Limb (tissue), 2 donors: ENCODE measurements at regions not wholly inside any gene's neighbourhood (a gene's known extent, or its start where the extent isn't known, plus 50 kb on each side); places are given as distances from the start of the nearest gene placed in this dataset.
"Not testable (repeated sequence)": the region's sequence is repeated elsewhere in the genome, so short reads cannot be mapped to it uniquely, and the experiment has no call there.

Source experiments
- DNase-seq, 2 donors: peaks; one replicate each; pipeline ENCODE4 v3.0.0-alpha.2; 2016; ENCODE audit errors: extremely low spot score in 2 of 2

DNA sequence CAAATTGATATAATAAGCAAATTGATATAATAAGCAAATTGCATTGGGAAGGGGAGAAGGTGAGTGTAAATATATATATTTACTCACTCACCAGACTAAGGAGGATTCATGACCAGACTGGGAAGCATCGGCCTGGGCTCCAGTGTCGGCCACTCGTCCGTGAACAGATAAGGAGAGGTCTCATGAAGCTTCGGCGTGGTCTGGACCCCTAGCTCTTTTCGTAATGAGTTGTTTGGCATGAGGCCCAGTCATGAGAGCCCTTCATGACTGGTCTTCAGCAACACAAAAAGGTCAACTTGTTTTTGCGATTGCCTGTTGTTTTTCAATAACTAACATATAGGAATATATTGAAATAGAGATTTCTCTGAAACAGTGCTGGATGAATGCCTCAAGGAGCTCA lies 222.9 kb upstream of the KCNK2 start:
- DNase-seq: no peak

DNA sequence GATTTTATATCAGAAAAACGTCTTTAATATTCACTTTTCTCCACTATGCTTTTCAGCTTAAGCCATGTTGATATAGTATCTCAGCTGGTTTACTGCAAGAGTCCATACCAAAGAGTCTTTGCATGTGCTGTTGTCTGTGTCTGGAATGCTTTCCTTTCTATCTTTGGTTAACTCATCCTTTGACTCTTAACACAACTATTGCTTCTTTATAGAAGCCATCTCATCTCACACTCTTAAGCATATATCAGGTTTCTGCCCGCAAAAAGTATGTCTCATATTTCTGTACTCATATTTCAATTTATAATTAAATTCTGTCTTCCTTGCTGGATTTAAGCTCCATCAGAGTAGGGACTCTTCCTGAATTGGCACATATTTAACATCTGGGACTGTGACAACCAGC lies 220.9 kb upstream of the KCNK2 start:
- no peak for DNase-seq

DNA sequence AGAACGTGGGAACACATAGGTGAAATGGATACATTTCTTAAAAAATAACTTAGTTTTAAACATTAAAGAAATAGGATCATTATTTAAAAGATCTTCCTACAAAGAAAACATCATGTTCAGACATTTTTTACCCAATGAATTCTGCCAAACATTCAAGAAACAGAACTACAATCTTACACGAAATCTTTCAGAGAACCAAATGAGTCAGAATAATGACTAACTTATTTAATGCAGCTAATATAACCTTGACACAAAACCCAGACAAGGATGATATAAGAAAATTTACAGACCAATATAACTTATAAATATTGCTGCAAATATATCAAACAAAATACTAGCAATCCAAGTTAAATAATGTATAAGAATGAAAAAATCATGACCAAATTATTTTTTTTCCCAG lies 220.1 kb upstream of the KCNK2 start:
- no peak for DNase-seq

DNA sequence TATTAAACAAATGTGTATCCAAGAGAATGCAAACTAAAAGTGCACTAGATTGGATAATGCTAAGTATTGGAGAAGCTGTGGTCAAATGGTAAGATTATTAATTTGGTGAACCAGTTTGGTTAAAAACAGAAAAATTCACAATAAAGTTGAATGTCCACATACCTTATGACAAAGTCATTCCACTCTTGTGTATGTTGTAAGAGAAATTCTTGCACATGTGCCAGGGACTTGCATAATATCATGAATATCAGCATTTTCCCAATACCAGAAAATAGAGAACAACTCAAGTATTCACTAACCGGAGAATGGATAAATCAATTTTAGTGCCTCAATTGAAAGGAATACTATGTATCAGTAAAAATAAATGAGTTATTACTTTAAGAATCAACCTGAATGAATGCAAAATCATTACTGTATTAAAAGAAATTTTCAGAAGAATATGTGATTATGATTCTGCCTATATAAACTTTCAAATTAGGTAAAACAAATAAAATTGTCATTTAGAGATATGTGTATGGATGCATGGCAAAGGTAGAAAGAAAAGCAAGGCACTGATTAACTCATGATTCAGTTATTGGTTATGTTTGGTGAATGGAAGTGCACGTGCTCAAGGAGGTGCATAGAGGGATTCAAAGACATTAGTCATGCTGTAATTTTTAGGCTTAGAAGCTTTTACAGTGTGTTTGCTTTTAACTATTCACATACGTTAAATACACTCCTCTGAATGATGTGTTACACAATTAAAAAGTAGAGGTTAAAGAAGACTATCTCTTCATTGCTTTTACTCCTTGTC lies 217.4 kb upstream of the KCNK2 start:
- no peak for DNase-seq

DNA sequence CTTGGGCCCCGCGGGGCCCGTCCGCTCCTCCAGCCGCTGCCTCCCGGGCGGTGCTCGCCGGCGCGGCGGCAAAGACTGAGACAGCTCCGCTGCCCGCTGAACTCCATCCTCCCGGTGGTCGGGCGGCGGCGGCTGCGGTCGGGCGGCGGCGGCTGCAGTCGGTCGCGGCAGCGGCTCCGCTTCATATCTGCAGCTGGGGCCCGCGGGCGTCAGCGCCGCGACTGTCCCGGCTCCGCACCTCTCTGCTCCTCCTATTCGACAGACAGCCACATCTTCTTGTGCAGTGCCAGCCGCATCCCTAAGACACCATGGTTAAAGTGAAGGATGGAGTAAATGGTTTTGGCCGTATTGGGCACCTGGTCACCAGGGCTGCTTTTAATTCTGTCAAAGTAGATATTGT lies 212.1 kb upstream of the KCNK2 start:
- DNase-seq: not testable (repeated sequence)

DNA sequence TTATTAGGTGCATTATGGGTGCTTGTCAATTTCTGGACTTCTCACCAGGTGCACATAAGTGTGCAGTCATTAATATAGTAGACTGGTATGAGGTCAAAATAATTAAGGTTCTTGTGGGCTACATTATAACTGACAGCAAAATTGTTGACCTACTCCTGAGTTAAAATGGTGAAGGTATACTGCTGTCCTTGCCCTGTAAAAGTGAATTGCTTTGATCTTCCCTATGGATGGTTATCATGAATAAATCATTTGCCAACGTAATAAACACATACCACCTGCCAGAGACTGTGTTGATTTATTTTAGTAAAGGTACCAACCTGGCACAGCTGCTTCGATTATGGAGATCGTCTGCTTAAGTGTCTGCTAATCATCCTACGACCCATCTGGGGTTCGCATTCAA lies 201.6 kb upstream of the KCNK2 start:
- no peak for DNase-seq

DNA sequence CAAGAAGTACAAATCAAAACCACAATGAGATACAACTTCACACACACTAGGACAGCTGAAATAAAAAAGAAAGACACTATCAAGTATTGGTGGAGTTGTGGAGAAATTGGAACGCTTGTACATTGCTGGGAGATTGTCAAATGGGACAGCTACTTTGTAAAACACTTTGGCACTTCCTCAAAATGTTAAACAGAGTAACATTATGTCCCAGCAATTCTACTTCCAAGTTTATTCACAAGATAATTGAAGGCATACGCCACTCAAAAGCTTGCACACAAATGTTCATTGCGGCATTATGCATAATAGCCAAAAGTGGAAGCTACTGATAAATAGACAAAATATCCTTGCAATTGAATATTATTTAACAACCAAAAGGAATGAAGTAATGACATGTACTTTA lies 199.9 kb upstream of the KCNK2 start:
- DNase-seq: no peak

DNA sequence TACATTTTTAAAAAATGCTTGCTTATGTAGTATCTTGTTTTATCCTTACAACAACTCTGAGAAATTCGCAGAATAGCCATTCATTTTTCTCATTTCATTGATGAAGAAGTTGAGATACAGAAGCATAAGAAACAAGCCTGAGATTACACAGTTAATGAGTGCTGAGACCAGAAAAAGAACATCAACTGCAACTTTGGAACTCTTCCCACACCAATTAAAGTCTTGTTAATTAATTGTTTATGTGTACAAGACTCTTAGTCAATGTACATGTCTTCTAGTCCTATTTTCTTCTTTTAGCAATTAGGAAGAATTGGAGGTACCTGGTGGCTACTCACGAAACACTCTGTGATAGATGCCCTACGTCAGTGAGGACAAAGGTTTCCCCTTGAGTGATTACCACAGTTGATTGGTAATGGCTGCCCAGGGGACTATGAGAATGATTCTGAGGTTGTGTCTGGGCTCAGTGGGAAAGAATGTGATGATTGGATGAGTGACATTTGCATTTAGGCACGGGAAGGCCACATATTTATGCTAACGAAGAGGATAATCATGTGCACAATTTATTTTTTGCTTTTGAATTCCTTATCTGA lies 187.4 kb upstream of the KCNK2 start:
- no peak for DNase-seq

DNA sequence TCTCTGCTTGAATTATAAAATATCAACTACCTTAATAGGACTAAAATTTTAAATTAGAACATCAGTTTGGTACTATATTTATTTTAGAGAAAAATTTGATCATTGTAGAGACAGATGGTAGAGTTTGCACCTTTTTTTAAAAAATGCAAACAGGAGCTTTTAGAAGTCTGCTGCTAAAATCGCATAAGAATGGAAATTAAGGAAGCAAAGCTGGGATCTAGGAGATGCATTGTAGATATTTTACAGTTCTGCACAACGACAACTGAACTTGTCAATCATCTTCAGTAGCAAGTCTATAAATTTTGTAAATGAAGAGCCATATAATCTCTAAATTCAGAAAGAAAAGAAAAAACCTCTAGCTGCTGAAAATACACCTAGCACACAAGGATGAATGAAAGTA lies 185.6 kb upstream of the KCNK2 start:
- no peak for DNase-seq

DNA sequence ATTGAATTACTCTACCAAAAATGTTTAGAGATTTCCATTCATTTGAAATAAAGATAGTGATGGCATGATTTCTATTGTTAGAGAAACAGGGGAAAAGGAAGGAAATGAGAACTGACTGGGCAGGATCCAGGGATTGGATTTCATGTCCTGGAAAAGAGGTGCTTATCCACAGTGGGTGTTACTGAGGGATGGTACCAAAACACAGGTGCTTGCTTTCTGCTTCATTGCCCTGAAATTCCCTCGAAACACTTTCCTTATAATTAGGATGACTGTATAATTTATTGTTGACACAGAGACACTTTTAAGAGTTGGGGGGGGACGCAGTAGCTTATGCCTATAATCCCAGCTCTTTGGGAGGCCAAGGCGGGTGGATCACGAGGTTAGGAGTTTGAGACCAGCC lies 185.0 kb upstream of the KCNK2 start:
- DNase-seq: no peak

DNA sequence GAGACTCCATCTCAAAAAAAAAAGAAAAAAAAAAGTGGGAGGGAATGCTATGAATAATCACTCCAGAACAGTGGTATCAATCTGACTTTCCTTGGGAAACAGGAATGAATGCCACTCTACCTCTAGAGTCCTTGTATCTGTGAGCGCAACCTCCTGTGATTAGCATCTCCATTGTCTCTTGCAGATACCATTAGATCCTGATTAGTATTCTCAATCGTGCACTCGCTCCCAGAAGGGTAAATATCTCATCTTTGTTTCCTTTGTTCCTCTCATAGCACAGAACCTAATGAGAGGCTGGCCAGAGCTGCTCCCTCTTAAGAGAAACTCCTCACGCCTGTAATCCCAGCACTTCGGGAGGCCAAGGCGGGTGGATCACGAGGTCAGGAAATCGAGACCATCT lies 184.4 kb upstream of the KCNK2 start:
- DNase-seq: no peak

DNA sequence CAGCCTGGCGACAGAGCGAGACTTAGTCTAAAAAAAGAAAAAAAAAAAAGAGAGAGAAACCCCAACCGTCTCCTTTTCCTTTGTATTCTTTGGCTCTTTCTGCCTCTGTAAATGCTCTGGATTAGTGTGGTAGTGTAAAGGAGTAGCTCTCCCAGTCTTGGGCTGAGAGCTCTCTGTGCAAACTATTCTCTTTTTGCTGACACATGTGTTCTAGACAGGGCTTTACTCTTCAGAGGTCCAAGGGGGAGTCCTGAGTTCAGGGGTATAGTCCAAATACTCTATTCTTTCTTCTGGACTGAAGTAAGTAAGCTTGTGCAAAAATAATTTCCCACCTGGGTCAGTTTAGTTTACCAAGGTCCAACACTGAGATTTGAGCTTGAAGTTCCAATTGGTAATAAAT lies 183.8 kb upstream of the KCNK2 start:
- DNase-seq: no peak

DNA sequence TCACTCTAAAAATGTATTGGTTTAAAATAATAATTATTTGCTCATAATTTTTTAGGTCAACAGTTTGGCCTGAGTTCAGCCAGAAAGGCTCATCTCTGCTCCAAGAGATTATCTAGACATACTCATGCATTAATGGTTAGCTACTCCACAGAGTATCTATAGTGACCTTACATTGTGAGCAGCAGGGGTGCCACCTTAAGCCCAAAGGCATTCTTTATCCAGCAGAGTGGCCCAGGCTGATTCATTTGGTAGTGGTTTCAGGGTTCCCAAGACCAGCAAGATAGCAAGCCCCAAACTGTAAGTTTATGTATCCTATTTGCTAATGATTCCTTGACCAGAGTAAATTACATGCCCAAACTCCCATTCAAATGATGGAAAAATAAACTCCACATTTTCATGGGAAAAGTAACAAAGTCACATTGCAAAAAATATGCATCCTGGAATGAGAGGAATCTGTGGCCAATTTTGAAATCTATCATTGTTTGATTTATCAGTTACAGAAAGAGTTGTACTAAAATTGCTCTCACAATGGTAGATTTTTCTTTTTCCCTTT lies 182.6 kb upstream of the KCNK2 start:
- DNase-seq: no peak

DNA sequence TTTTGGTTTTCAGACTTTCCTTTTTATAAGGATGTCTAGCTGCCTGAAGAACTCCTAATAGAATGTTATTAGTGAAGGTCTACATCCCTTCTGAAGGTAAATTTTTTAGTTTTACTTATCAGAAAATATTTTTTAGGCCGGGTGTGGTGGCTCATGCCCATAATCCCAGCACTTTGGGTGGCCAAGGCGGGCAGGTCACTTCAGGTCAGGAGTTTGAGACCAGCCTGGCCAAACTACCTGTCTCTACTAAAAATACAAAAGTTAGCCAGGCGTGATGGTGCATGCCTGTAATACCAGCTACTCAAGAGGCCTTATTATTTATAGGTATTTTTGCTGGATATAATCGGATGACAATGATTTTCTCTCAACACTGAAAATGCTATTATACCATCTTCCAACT lies 181.9 kb upstream of the KCNK2 start:
- no peak for DNase-seq

DNA sequence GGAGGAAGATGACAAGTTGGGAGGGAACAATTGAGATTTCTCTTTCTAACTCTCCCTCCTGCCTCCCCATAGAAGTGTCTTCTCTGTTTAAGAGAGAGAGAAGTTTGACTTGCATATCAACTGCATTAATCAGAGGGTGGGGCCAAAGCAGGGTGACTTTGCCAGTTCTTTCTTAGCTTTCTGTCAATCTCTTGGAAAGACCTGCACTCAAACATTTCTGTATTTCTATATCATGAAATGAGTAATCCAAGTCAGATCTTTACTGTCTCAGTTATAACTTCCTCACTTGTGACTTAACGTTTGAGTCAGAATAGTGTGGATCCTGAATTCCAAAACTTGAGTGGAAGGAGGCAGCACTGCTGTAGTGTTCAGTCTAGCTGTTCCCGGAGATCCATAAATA lies 180.8 kb upstream of the KCNK2 start:
- no peak for DNase-seq

DNA sequence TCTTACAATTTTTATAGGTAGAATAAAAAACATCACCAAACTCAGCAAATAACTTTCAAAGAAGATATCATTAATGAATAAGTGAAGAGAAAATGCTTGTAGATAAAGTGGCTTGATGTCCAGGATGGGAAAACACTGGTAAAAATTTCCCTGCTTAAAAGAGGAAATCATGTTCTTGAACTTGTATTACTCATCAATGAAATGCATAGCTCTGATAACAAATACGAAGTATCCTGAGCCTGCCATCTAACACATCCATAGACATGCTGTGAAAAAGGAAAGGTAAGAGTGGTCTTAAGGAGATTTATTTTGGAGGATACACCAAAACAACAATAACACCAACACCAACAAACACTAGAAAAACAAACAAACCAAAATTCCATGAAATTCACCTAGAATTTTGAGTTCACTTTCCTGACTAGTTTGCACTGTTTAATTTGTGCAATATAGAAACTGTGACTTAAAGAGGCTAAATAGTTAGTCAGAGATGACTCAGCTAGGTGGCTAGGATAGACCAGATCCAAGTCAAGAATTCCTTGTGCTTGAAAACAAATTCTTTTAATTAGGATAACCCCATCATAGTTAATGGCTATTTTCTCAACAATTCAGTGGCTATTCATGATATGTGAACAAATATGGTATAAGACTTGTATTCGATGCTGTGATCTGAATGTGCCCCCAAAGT lies 179.8 kb upstream of the KCNK2 start:
- DNase-seq: no peak

DNA sequence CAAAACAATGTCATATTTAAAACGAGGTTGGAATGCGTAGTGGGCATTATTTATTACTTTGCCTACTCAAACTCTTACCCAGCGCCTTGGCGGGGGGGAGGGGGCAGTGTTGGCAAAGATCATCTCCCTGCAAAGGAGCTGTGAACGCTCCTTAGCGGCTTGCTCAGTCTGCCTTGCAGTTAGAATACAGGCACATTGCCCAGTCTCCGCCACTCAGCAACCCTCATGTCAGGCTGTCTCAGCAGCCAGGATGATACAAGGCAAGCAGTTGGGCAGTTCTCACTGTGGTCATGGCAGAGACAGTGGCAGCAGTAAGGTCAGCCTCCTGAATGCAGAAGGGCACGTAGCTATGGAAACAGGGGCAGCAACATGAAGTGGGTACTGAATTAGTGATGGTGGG lies 170.4 kb upstream of the KCNK2 start:
- DNase-seq: no peak

DNA sequence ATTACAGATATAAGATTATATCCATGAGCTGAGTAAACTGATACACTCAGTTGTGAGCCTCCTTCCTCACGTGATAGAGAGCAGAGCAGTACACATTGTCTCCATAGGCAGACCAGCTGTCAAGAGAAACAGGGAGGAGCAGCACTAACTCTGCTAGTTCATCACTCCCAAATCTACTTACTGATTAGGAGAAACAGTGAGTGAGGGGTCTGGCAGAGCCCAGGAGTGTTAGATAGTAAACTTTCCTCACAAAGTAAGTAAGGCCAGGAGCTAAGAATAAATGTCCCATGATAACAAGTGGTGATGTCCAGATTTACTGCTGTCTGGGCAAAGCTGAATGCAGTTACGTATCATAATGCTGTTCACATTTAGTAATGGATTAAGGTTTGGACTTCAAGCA lies 168.6 kb upstream of the KCNK2 start:
- no peak for DNase-seq

DNA sequence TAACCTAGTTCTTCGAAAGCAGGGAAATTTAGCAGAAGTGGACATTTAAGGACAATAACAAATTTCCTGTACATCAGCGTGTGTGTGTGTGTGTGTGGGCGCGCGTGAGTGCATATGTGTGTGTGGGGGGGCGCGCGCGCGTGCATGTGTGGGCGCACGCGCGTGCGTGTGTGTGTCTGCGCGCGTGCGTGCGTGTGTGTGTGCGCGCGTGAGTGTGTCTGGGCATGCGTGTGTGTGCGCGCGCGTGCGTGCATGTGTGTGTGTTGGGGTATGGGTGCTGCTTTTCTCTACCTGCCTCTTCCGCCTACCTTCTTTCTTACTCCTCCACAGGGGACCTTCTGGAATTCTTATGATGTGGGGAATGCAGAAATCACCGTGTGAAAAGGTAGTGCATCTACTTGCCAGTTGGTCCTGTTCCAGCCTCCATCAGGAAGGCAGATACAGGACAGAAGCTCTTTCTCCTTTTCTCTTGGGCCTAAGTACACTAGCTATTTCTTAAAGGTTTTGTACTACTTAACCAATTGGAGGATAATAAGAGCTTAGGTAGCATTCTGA lies 165.4 kb upstream of the KCNK2 start:
- no peak for DNase-seq

DNA sequence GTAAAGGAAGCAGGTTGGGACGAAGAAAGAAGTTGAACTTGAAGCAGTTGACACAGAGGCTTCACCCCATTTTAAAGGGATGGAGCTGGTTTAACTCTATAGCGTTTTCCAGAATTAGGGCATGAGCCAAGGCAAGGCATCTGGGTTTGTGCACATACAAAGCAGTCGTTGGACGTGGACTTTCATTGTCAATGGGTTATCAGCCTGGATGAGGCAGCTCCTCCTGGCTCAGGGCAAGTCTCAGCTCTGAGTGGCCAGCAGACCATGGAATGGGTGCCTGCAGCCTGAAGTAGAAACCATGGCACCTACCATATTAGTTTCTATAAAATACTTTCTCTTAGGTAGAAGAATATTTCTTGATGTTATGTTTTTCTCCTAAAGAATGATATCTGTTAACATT lies 163.8 kb upstream of the KCNK2 start:
- no peak for DNase-seq

DNA sequence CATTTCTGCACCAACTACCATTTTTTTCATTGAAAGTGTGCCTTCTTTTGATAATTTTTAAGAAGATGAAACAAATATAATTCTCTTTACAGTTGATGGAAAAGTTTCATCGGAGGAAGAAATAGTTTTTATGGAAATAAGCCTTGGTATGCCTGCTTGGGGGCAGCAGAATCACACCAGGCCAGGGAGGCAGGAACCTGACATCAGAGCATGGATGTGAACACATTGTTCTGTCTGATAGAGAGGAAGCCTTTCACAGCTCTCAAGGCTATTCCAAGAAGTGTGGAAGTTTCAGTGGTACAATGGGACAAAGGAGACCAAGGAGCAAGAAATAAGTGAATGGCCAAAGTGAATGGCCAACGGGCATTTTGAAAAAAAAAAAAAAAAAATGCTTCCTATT lies 162.2 kb upstream of the KCNK2 start:
- DNase-seq: no peak

DNA sequence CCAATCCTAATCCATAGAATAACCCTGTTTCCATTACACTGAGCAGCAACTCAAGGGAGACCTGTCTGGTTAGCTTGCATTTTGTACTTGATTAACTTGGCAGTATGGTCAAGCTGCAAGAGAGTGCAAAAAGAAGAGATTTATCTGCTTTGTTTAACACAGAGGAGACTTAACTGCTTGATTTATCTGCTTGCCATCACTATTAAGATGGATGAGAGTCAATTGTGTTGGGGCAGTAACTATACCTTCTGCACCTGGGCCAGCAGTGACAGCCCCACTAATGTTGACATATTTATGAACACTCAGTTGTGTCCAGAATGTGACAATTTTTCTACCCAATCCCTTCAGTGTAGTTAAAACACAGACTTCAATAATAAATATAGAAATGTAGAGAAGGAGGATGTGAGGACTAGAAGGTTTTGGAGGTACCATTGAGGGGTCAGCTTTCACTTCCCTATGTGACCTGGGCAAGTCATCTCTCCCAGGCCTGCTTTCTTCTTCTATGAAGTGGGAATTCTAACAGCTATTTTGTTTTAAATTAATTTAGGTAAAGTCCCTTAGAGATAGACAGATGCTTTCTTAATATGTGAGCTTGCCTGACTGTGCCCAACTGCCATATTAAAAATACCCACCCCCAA lies 159.1 kb upstream of the KCNK2 start:
- DNase-seq: no peak
